ENCODE measurements at regions not wholly inside any gene's neighbourhood (a gene's known extent, or its start where the extent isn't known, plus 50 kb on each side); places are given as distances from the start of the nearest gene placed in this dataset.

- TF ChIP-seq CTCF (IDR thresholded peaks at IDR 0.05; ENCODE audit: insufficient read depth, low read length) (no peak), GABPA (IDR thresholded peaks at IDR 0.05; ENCODE audit: low read depth) (no peak), POLR2AphosphoS5 (IDR thresholded peaks at IDR 0.05; ENCODE audit: low read depth) (no peak), REST (IDR thresholded peaks at IDR 0.05; ENCODE audit: insufficient replicate concordance, low read depth) (no peak)
Observed at GRCh38 chr13:58921129-58921528, 1242.6 kb downstream of the DIAPH3 start.

Measured in HL-60 (cell line).